ENCODE measurements at regions not wholly inside any gene's neighbourhood (a gene's known extent, or its start where the extent isn't known, plus 50 kb on each side); places are given as distances from the start of the nearest gene placed in this dataset.
"Not testable (repeated sequence)": the region's sequence is repeated elsewhere in the genome, so short reads cannot be mapped to it uniquely, and the experiment has no call there.

GRCh38 chr3:30475038-30475808 lies 131.2 kb upstream of the TGFBR2 start:
- no peak for DNase-seq

GRCh38 chr3:30475809-30476178 lies 130.6 kb upstream of the TGFBR2 start:
- DNase-seq: no peak

GRCh38 chr3:30476368-30477084 lies 129.9 kb upstream of the TGFBR2 start:
- DNase-seq: peak; percentile 62

GRCh38 chr3:30477149-30477921 lies 129.1 kb upstream of the TGFBR2 start:
- DNase-seq: no peak

GRCh38 chr3:30479737-30480136 lies 126.7 kb upstream of the TGFBR2 start:
- DNase-seq: not testable (repeated sequence)

GRCh38 chr3:30480156-30480555 lies 126.2 kb upstream of the TGFBR2 start:
- DNase-seq: not testable (repeated sequence)

- no peak for DNase-seq
Measured at GRCh38 chr3:30480587-30480986, 125.8 kb upstream of the TGFBR2 start.

GRCh38 chr3:30481241-30481640 lies 125.2 kb upstream of the TGFBR2 start:
- no peak for DNase-seq

- peak; percentile 31 for DNase-seq
Measured at GRCh38 chr3:30484229-30484628, 122.2 kb upstream of the TGFBR2 start.

- DNase-seq: no peak
Measured at GRCh38 chr3:30486368-30486767, 120.0 kb upstream of the TGFBR2 start.

- no peak for DNase-seq
Measured at GRCh38 chr3:30488070-30488756, 118.2 kb upstream of the TGFBR2 start.

GRCh38 chr3:30492322-30493192 lies 113.8 kb upstream of the TGFBR2 start:
- DNase-seq: peak; percentile 89

GRCh38 chr3:30493911-30494311 lies 112.5 kb upstream of the TGFBR2 start:
- DNase-seq: peak; percentile 93

- DNase-seq: no peak
Measured at GRCh38 chr3:30495172-30496065, 111.0 kb upstream of the TGFBR2 start.

GRCh38 chr3:30496066-30496966 lies 110.1 kb upstream of the TGFBR2 start:
- DNase-seq: peak; percentile 87

GRCh38 chr3:30498587-30498967 lies 107.8 kb upstream of the TGFBR2 start:
- no peak for DNase-seq

GRCh38 chr3:30500666-30501399 lies 105.6 kb upstream of the TGFBR2 start:
- DNase-seq: no peak

GRCh38 chr3:30501526-30501925 lies 104.9 kb upstream of the TGFBR2 start:
- no peak for DNase-seq
